Uterus (tissue), 2 donors: ENCODE measurements at regions not wholly inside any gene's neighbourhood (a gene's known extent, or its start where the extent isn't known, plus 50 kb on each side); places are given as distances from the start of the nearest gene placed in this dataset.

ENCODE experiments used
- POLR2A ChIP-seq, 2 donors: fragments of 450-650 bp; IDR thresholded peaks; one replicate each; pipeline ENCODE4 v1.6.1; 2016; ENCODE audit warnings: antibody characterized with exemption in 2 of 2, mild to moderate bottlenecking in 1 of 2, moderate library complexity in 1 of 2
- TF ChIP-seq, protein P1 (sequence below), 4 experiments: fragments of 200-600 bp in 2 of 4; fragments of 450-650 bp in 2 of 4; sonication (generic) in 2 of 4; IDR thresholded peaks; one replicate each; pipeline ENCODE4 v1.5.1; 2016 to 2019; ENCODE audit warnings: antibody characterized with exemption in 4 of 4, mild to moderate bottlenecking in 2 of 4, moderate library complexity in 1 of 4

DNA sequence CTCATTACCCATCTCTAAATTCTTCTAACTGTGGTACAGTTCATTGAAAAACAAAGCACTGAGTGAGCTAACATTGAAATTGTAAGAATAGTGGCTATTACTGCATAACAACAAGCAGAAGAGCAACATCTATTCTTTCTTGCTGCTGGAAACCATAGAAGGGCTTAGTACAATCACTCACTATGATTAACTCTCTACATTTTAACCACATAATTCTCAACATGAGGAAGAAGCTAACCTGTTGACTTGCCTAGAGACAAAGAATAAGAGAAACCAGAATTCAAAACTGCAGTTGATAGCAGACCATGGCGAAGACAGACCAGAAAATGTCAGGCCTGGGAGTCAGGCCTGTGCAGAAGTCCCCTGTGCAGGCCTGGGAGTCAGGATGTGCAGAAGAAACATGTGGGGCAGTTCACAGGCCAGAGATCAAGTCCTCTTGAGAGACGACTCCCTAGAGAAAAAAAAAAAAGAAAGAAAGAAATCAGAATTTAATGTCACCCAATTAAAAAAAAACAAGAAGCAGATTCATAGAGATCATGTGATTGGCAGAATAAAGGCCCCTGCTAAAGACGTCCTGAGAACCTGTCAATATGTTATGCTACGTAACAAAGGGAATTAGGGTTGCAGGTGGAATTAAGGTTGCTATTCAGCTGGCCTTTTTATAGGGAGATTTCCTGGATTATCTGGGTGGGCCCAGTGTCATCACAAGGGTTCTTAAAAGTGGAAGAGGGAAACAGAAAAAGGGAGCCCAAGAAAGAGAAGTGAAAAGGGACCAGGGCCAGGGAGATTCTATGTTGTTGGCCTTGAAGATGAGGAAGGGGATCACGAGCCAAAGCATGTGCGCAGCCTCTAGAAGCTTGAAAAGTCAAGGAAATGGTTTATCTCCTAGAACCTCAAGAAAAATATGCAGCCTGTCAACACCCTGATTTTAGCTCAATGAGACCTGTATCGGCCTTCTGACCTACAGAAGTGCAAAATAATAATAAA lies 94.9 kb downstream of the MRPL39 start:
- TF ChIP-seq POLR2A (IDR thresholded peaks at IDR 0.05): no peak
- TF ChIP-seq, protein P1, sequence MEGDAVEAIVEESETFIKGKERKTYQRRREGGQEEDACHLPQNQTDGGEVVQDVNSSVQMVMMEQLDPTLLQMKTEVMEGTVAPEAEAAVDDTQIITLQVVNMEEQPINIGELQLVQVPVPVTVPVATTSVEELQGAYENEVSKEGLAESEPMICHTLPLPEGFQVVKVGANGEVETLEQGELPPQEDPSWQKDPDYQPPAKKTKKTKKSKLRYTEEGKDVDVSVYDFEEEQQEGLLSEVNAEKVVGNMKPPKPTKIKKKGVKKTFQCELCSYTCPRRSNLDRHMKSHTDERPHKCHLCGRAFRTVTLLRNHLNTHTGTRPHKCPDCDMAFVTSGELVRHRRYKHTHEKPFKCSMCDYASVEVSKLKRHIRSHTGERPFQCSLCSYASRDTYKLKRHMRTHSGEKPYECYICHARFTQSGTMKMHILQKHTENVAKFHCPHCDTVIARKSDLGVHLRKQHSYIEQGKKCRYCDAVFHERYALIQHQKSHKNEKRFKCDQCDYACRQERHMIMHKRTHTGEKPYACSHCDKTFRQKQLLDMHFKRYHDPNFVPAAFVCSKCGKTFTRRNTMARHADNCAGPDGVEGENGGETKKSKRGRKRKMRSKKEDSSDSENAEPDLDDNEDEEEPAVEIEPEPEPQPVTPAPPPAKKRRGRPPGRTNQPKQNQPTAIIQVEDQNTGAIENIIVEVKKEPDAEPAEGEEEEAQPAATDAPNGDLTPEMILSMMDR (IDR thresholded peaks at IDR 0.05): no peak
